ENCODE measurements at regions not wholly inside any gene's neighbourhood (a gene's known extent, or its start where the extent isn't known, plus 50 kb on each side); places are given as distances from the start of the nearest gene placed in this dataset.

GRCh38 chr17:13398853-13399252, 202.9 kb downstream of the HS3ST3A1 start:
- no peak for TF ChIP-seq CTCF (IDR thresholded peaks at IDR 0.05; ENCODE audit: low read depth, low read length, missing control alignments)
- no peak overlapping the region for H3K4me3 ChIP-seq (ENCODE audit: low read depth, low read length)
- no peak for DNase-seq (ENCODE audit: low read depth)
- in situ Hi-C loops (cut with HindIII; ENCODE audit: low sequenced_read_pairs) = no loop called here

GRCh38 chr17:13398091-13398490, 203.6 kb downstream of the HS3ST3A1 start:
- no peak for TF ChIP-seq CTCF (IDR thresholded peaks at IDR 0.05; ENCODE audit: low read depth, low read length, missing control alignments)
- DNase-seq (ENCODE audit: low read depth) = no peak
- H3K4me3 ChIP-seq (ENCODE audit: low read depth, low read length) = no peak overlapping the region
- in situ Hi-C loops (cut with HindIII; ENCODE audit: low sequenced_read_pairs) = no loop called here

GRCh38 chr17:13395862-13396261, 205.9 kb downstream of the HS3ST3A1 start:
- in situ Hi-C loops (cut with HindIII; ENCODE audit: low sequenced_read_pairs) = no loop called here
- DNase-seq (ENCODE audit: low read depth) = no peak
- no peak for TF ChIP-seq CTCF (IDR thresholded peaks at IDR 0.05; ENCODE audit: low read depth, low read length, missing control alignments)
- no peak overlapping the region for H3K4me3 ChIP-seq (ENCODE audit: low read depth, low read length)

- no peak overlapping the region for H3K4me3 ChIP-seq (ENCODE audit: low read depth, low read length)
- in situ Hi-C loops (cut with HindIII; ENCODE audit: low sequenced_read_pairs) = no loop called here
- TF ChIP-seq CTCF (IDR thresholded peaks at IDR 0.05; ENCODE audit: low read depth, low read length, missing control alignments) = no peak
These were observed 206.4 kb downstream of the HS3ST3A1 start for GRCh38 chr17:13395346-13395745.

GRCh38 chr17:13393841-13394710, 207.7 kb downstream of the HS3ST3A1 start:
- TF ChIP-seq CTCF (IDR thresholded peaks at IDR 0.05; ENCODE audit: low read depth, low read length, missing control alignments) = no peak
- in situ Hi-C loops (cut with HindIII; ENCODE audit: low sequenced_read_pairs) = no loop called here
- no peak overlapping the region for H3K4me3 ChIP-seq (ENCODE audit: low read depth, low read length)
- no peak for DNase-seq (ENCODE audit: low read depth)

More at GRCh38 chr17:13395346-13395745, 206.4 kb downstream of the HS3ST3A1 start:
- DNase-seq (ENCODE audit: low read depth) = no peak

GRCh38 chr17:13387952-13388351, 213.8 kb downstream of the HS3ST3A1 start:
- DNase-seq (ENCODE audit: low read depth) = no peak
- in situ Hi-C loops (cut with HindIII; ENCODE audit: low sequenced_read_pairs) = no loop called here
- no peak for TF ChIP-seq CTCF (IDR thresholded peaks at IDR 0.05; ENCODE audit: low read depth, low read length, missing control alignments)
- H3K4me3 ChIP-seq (ENCODE audit: low read depth, low read length) = no peak overlapping the region

Measured in astrocyte of the cerebellum (primary cell).